H9 (cell line): ENCODE measurements at regions not wholly inside any gene's neighbourhood (a gene's known extent, or its start where the extent isn't known, plus 50 kb on each side); places are given as distances from the start of the nearest gene placed in this dataset.

Experiments
- DNase-seq: peaks from one replicate; pipeline ENCODE4 v3.0.0-alpha.2; 2017
- H2AFZ ChIP-seq: one replicate; pipeline ENCODE4 v1.6.1; 2013; ENCODE audit warnings: mild to moderate bottlenecking, low read length, control low read depth, moderate library complexity
- H2AK5ac ChIP-seq: 2 replicates; pipeline ENCODE4 v1.6.1; 2013; ENCODE audit warnings: low read length, control low read depth, mixed read lengths; ENCODE audit not compliant: insufficient read length
- H2BK120ac ChIP-seq: one replicate; pipeline ENCODE4 v1.6.1; 2013; ENCODE audit warnings: low read depth, mild to moderate bottlenecking, low read length, control low read depth, inconsistent platforms; ENCODE audit not compliant: poor library complexity, severe bottlenecking
- H2BK12ac ChIP-seq: 2 replicates; pipeline ENCODE4 v1.6.1; 2013; ENCODE audit warnings: low read length, control low read depth, mixed read lengths, low read depth; ENCODE audit not compliant: insufficient read length
- H2BK15ac ChIP-seq: 2 replicates; pipeline ENCODE4 v1.6.1; 2013; ENCODE audit warnings: low read depth, low read length, control low read depth
- H2BK20ac ChIP-seq: one replicate; pipeline ENCODE4 v1.6.1; 2013; ENCODE audit warnings: low read depth, mild to moderate bottlenecking, low read length, control low read depth, inconsistent platforms; ENCODE audit not compliant: poor library complexity, severe bottlenecking
- H2BK5ac ChIP-seq: 2 replicates; pipeline ENCODE4 v1.6.1; 2013; ENCODE audit warnings: low read length, control low read depth, mixed read lengths; ENCODE audit not compliant: insufficient read length
- H3K14ac ChIP-seq: 2 replicates; pipeline ENCODE4 v1.6.1; 2013; ENCODE audit warnings: low read length, control low read depth; ENCODE audit not compliant: insufficient read depth
- H3K18ac ChIP-seq: 2 replicates; pipeline ENCODE4 v1.6.1; 2013; ENCODE audit warnings: low read depth, mild to moderate bottlenecking, mixed read lengths, low read length, control low read depth; ENCODE audit not compliant: insufficient read length
- H3K23ac ChIP-seq: 2 replicates; pipeline ENCODE4 v1.6.1; 2013; ENCODE audit warnings: low read length, control low read depth, mixed read lengths, low read depth; ENCODE audit not compliant: insufficient read length
- H3K23me2 ChIP-seq: 2 replicates; pipeline ENCODE4 v1.6.1; 2013; ENCODE audit warnings: low read depth, mild to moderate bottlenecking, mixed read lengths, low read length, control low read depth; ENCODE audit not compliant: insufficient read length, poor library complexity, severe bottlenecking
- H3K27ac ChIP-seq: 2 replicates; pipeline ENCODE4 v1.5.1; 2013; ENCODE audit warnings: low read length, control low read depth, mixed read lengths, low read depth; ENCODE audit not compliant: insufficient read length
- H3K27me3 ChIP-seq: 2 replicates; pipeline ENCODE4 v1.6.1; 2013; ENCODE audit warnings: low read length, control low read depth, inconsistent platforms; ENCODE audit not compliant: insufficient read depth
- H3K4ac ChIP-seq: 2 replicates; pipeline ENCODE4 v1.6.1; 2013; ENCODE audit warnings: low read depth, mild to moderate bottlenecking, control low read depth, inconsistent platforms, low read length, moderate library complexity
- H3K4me1 ChIP-seq: 2 replicates; pipeline ENCODE4 v1.6.1; 2013; ENCODE audit warnings: low read length, control low read depth, inconsistent platforms; ENCODE audit not compliant: insufficient read depth
- H3K4me2 ChIP-seq: 2 replicates; pipeline ENCODE4 v1.6.1; 2013; ENCODE audit warnings: low read length, control low read depth, mixed read lengths; ENCODE audit not compliant: insufficient read length, insufficient read depth
- H3K56ac ChIP-seq: 2 replicates; pipeline ENCODE4 v1.6.1; 2013; ENCODE audit warnings: low read depth, mild to moderate bottlenecking, mixed read lengths, low read length, control low read depth; ENCODE audit not compliant: insufficient read length
- H3K79me1 ChIP-seq: 2 replicates; pipeline ENCODE4 v1.6.1; 2013; ENCODE audit warnings: low read depth, mild to moderate bottlenecking, moderate library complexity, low read length, control low read depth, inconsistent platforms; ENCODE audit not compliant: insufficient read depth, poor library complexity, severe bottlenecking
- H3K79me2 ChIP-seq: 2 replicates; pipeline ENCODE4 v1.6.1; 2013; ENCODE audit warnings: low read length, control low read depth, inconsistent platforms; ENCODE audit not compliant: insufficient read depth
- H3K9ac ChIP-seq: 2 replicates; pipeline ENCODE4 v1.6.1; 2013; ENCODE audit warnings: low read length, control low read depth, mixed read lengths; ENCODE audit not compliant: insufficient read length; ENCODE audit errors: extremely low read depth
- H3K9me3 ChIP-seq: one replicate; pipeline ENCODE4 v1.6.1; 2013; ENCODE audit warnings: low read depth, low read length, inconsistent platforms; ENCODE audit not compliant: control insufficient read depth
- H3T11ph ChIP-seq: one replicate; pipeline ENCODE4 v1.6.1; 2013; ENCODE audit warnings: mild to moderate bottlenecking, low read length, control low read depth, inconsistent platforms
- H4K20me1 ChIP-seq: one replicate; pipeline ENCODE4 v1.6.1; 2013; ENCODE audit not compliant: control insufficient read depth, insufficient read length, insufficient read depth
- H4K5ac ChIP-seq: 2 replicates; pipeline ENCODE4 v1.6.1; 2013; ENCODE audit warnings: low read depth, mild to moderate bottlenecking, mixed read lengths, low read length, control low read depth; ENCODE audit not compliant: insufficient read length
- H4K8ac ChIP-seq: replicated peaks from 2 replicates; pipeline ENCODE4 v1.6.1; 2013; ENCODE audit warnings: low read length, control low read depth, mixed read lengths, low read depth; ENCODE audit not compliant: insufficient read length
- H4K91ac ChIP-seq: 2 replicates; pipeline ENCODE4 v1.6.1; 2013; ENCODE audit warnings: low read depth, mild to moderate bottlenecking, moderate library complexity, mixed read lengths, low read length, control low read depth; ENCODE audit not compliant: insufficient read length
- H3K27ac Mint-ChIP-seq, 3 experiments: 2 replicates in 2 of 3; 3 replicates in 1 of 3; pipeline ENCODE4 v1.8.0; 2020 to 2021; ENCODE audit warnings: mixed read lengths in 3 of 3, mild to moderate bottlenecking in 1 of 3, moderate library complexity in 1 of 3
- H3K27me3 Mint-ChIP-seq: 2 replicates; pipeline ENCODE4 v1.8.0; 2021; ENCODE audit warnings: low read depth, mild to moderate bottlenecking, moderate library complexity, mixed read lengths
- H3K36me3 Mint-ChIP-seq, 3 experiments: 2 replicates in 2 of 3; 3 replicates in 1 of 3; pipeline ENCODE4 v1.8.0; 2020 to 2021; ENCODE audit warnings: low read depth in 3 of 3, mixed read lengths in 3 of 3; ENCODE audit not compliant: insufficient read depth in 1 of 3
- H3K4me1 Mint-ChIP-seq, 2 experiments: 2 replicates each; pipeline ENCODE4 v1.8.0; 2020; ENCODE audit warnings: mixed read lengths in 2 of 2
- H3K4me3 Mint-ChIP-seq, 2 experiments: 2 replicates in 1 of 2; 3 replicates in 1 of 2; pipeline ENCODE4 v1.8.0; 2020 to 2021; ENCODE audit warnings: mild to moderate bottlenecking in 2 of 2, mixed read lengths in 2 of 2, moderate library complexity in 1 of 2
- H3K9me3 Mint-ChIP-seq, 2 experiments: 2 replicates in 1 of 2; 3 replicates in 1 of 2; pipeline ENCODE4 v1.8.0; 2020; ENCODE audit warnings: mild to moderate bottlenecking in 2 of 2, mixed read lengths in 2 of 2, moderate library complexity in 1 of 2
- CTCF ChIP-seq: fragments of 200-600 bp; sonication (generic); conservative IDR thresholded peaks from 3 replicates; pipeline ENCODE4 v1.8.0; 2021; ENCODE audit warnings: antibody characterized with exemption, mild to moderate bottlenecking
- WGBS: extraction: QIAGEN DNeasy Blood & Tissue Kit; methylation state at CpG from one replicate; pipeline ENCODE4 v1.1.7; 2013; ENCODE audit warnings: missing lambda C conversion rate, low lambda C conversion rate, mixed read lengths; ENCODE audit not compliant: insufficient read length; ENCODE audit errors: extremely low coverage; 5-methylcytosine and 5-hydroxymethylcytosine counted together

GRCh38 chr3:9302425-9303181, 53.2 kb upstream of the SRGAP3 start:
- Mint-ChIP-seq H3K9me3 (peaks cover 3 to 4% of the 10 kb centered on the region in 2 experiments; a peak in 3 of 5 replicates), H3K4me1 (peaks cover 21 to 25% of the 10 kb centered on the region in 2 experiments), H3K27ac (peak overlapping the region in 1 of 3 experiments; percentile 40; a peak in 1 of 7 replicates), H3K4me3 (peak overlapping the region; percentile 54 to 76), H3K27me3 (peaks cover 23% of the 10 kb centered on the region), H3K36me3 (peaks cover 0 to 5% (median 5%) of the 10 kb centered on the region in 3 experiments; a peak in 3 of 7 replicates)
- peak; percentile 93 for DNase-seq
- Histone ChIP-seq H3K9ac (no peak overlapping the region), H4K8ac (no peak overlapping the region), H3K27me3 (no peaks in the 10 kb centered on the region), H3K23ac (no peak overlapping the region), H2BK12ac (no peak overlapping the region), H3K14ac (no peak overlapping the region), H3T11ph (no peak overlapping the region), H2BK120ac (no peak overlapping the region), H3K27ac (no peak overlapping the region), H4K20me1 (no peaks in the 10 kb centered on the region), H3K56ac (no peak overlapping the region), H3K23me2 (no peaks in the 10 kb centered on the region), H3K79me2 (no peaks in the 10 kb centered on the region), H3K4me1 (no peaks in the 10 kb centered on the region), H3K4ac (no peak overlapping the region), H2AFZ (no peak overlapping the region), H3K9me3 (no peaks in the 10 kb centered on the region), H2AK5ac (no peak overlapping the region), H3K18ac (no peak overlapping the region), H4K5ac (no peak overlapping the region), H2BK20ac (no peak overlapping the region), H2BK5ac (no peak overlapping the region), H2BK15ac (no peak overlapping the region), H3K79me1 (no peaks in the 10 kb centered on the region), H3K4me2 (peak overlapping the region; percentile 34), H4K91ac (no peak overlapping the region)
- WGBS = no CpG with 5 or more reads among the region's 24 CpGs
- peak; percentile 96 for TF ChIP-seq CTCF
